CD14-positive monocyte (primary cell): ENCODE measurements at regions not wholly inside any gene's neighbourhood (a gene's known extent, or its start where the extent isn't known, plus 50 kb on each side); places are given as distances from the start of the nearest gene placed in this dataset.

Source experiments
- DNase-seq, 3 donors: peaks; one replicate each; pipeline ENCODE4 v3.0.0-alpha.2; 2011 to 2022
- H2AFZ ChIP-seq: 2 replicates; pipeline ENCODE4 v1.6.0; 2012; ENCODE audit warnings: mild to moderate bottlenecking, low read depth, low read length, inconsistent platforms; ENCODE audit not compliant: insufficient read depth, poor library complexity, severe bottlenecking
- H3K27ac ChIP-seq, 2 donors: 1 replicate in 1 of 2; 2 replicates in 1 of 2; pipeline ENCODE4 v1.5.1; 2012 to 2013; ENCODE audit warnings: low read length in 2 of 2, control low read depth in 1 of 2, inconsistent platforms in 1 of 2, low read depth in 1 of 2, mild to moderate bottlenecking in 1 of 2
- H3K27me3 ChIP-seq, 2 donors: one replicate each; pipeline versions ENCODE4 v1.6.0 to v1.6.1; 2011 to 2013; ENCODE audit warnings: low read length in 2 of 2; ENCODE audit not compliant: control insufficient read depth in 2 of 2, insufficient read depth in 2 of 2
- H3K36me3 ChIP-seq, 2 donors: replicated peaks in 1 of 2; 1 replicate in 1 of 2; 2 replicates in 1 of 2; pipeline versions ENCODE4 v1.5.1 to v1.6.1; 2012 to 2013; ENCODE audit warnings: low read length in 2 of 2, control low read depth in 1 of 2, inconsistent platforms in 1 of 2, mild to moderate bottlenecking in 1 of 2; ENCODE audit not compliant: insufficient read depth in 2 of 2, control insufficient read depth in 1 of 2
- H3K4me1 ChIP-seq, 2 donors: 1 replicate in 1 of 2; 2 replicates in 1 of 2; pipeline versions ENCODE4 v1.5.1 to v1.6.1; 2012 to 2013; ENCODE audit warnings: low read length in 2 of 2, control low read depth in 1 of 2, inconsistent platforms in 1 of 2, mild to moderate bottlenecking in 1 of 2, moderate library complexity in 1 of 2; ENCODE audit not compliant: insufficient read depth in 2 of 2, control insufficient read depth in 1 of 2
- H3K4me2 ChIP-seq: replicated peaks from 2 replicates; pipeline ENCODE3; 2012; ENCODE audit warnings: low read length, moderate library complexity, mild to moderate bottlenecking; ENCODE audit not compliant: poor library complexity, severe bottlenecking; ENCODE audit errors: extremely low read depth
- H3K4me3 ChIP-seq, 3 experiments: fragments of 200-600 bp in 1 of 3; sonication (generic) in 1 of 3; replicated peaks in 1 of 3; 1 replicate in 2 of 3; 2 replicates in 1 of 3; pipeline ENCODE4 v1.5.1; 2011 to 2013; ENCODE audit warnings: low read length in 3 of 3, mild to moderate bottlenecking in 3 of 3, control low read depth in 2 of 3, low read depth in 2 of 3, inconsistent platforms in 1 of 3, moderate library complexity in 1 of 3
- H3K79me2 ChIP-seq: 2 replicates; pipeline ENCODE4 v1.6.0; 2012; ENCODE audit warnings: mild to moderate bottlenecking, control low read depth, inconsistent platforms, low read length, moderate library complexity; ENCODE audit not compliant: insufficient read depth
- H3K9ac ChIP-seq: 2 replicates; pipeline ENCODE4 v1.6.0; 2017; ENCODE audit warnings: low read length, mild to moderate bottlenecking; ENCODE audit not compliant: insufficient read depth, poor library complexity, severe bottlenecking
- H3K9me3 ChIP-seq, 2 donors: replicated peaks in 1 of 2; 1 replicate in 1 of 2; 2 replicates in 1 of 2; pipeline versions ENCODE4 v1.5.1 to v1.6.1; 2012 to 2013; ENCODE audit warnings: low read length in 2 of 2, control low read depth in 1 of 2; ENCODE audit not compliant: control insufficient read depth in 1 of 2, insufficient read depth in 1 of 2
- H4K20me1 ChIP-seq: 2 replicates; pipeline ENCODE4 v1.6.0; 2012; ENCODE audit warnings: mild to moderate bottlenecking, low read length, control low read depth, moderate library complexity; ENCODE audit not compliant: insufficient read depth
- H3K27ac Mint-ChIP-seq, 7 donors: one replicate each; pipeline ENCODE4 v1.8.0; 2020; ENCODE audit warnings: mild to moderate bottlenecking in 7 of 7, mixed read lengths in 7 of 7, moderate library complexity in 6 of 7, inconsistent platforms in 2 of 7
- H3K27me3 Mint-ChIP-seq, 3 donors: one replicate each; pipeline ENCODE4 v1.8.0; 2021 to 2022; ENCODE audit warnings: low read depth in 3 of 3, mild to moderate bottlenecking in 3 of 3, mixed read lengths in 3 of 3, moderate library complexity in 3 of 3, inconsistent platforms in 1 of 3
- H3K36me3 Mint-ChIP-seq, 2 donors: one replicate each; pipeline ENCODE4 v1.8.0; 2020; ENCODE audit warnings: mixed read lengths in 2 of 2, inconsistent platforms in 1 of 2, mild to moderate bottlenecking in 1 of 2
- H3K4me1 Mint-ChIP-seq: one replicate; pipeline ENCODE4 v1.8.0; 2020; ENCODE audit warnings: mild to moderate bottlenecking, mixed read lengths
- H3K4me3 Mint-ChIP-seq, 2 donors: one replicate each; pipeline ENCODE4 v1.8.0; 2020; ENCODE audit warnings: mild to moderate bottlenecking in 2 of 2, mixed read lengths in 2 of 2, moderate library complexity in 1 of 2
- H3K9me3 Mint-ChIP-seq, 7 donors: one replicate each; pipeline ENCODE4 v1.8.0; 2020 to 2022; ENCODE audit warnings: mixed read lengths in 7 of 7, mild to moderate bottlenecking in 6 of 7, moderate library complexity in 6 of 7, inconsistent platforms in 2 of 7
- CTCF ChIP-seq: fragments of 200-600 bp; IDR thresholded peaks from one replicate; pipeline ENCODE4 v1.8.0; 2022; ENCODE audit warnings: antibody characterized with exemption, mild to moderate bottlenecking
- WGBS: methylation state at CpG from one replicate; pipeline ENCODE4 v1.1.5; 2013; ENCODE audit warnings: missing lambda C conversion rate; ENCODE audit not compliant: insufficient coverage; 5-methylcytosine and 5-hydroxymethylcytosine counted together
- intact Hi-C, 2 donors: fragments of 100-400 bp; cut with micrococcal nuclease; formaldehyde crosslinking; loops; one replicate each; pipeline versions ENCODE4 v1.15.0 to v1.15.1; 2023

- Histone ChIP-seq H3K27me3 (no peaks in the 10 kb centered on the region), H3K9me3 (peaks cover 0 to 9% of the 10 kb centered on the region in 2 donors), H3K27ac (no peak overlapping the region), H3K4me3 (no peak overlapping the region), H3K36me3 (no peaks in the 10 kb centered on the region), H3K79me2 (no peaks in the 10 kb centered on the region), H3K4me1 (no peaks in the 10 kb centered on the region), H3K4me2 (no peak overlapping the region), H4K20me1 (no peaks in the 10 kb centered on the region), H3K9ac (no peak overlapping the region), H2AFZ (no peak overlapping the region)
- Mint-ChIP-seq H3K9me3 (peaks cover 0 to 6% (median 3%) of the 10 kb centered on the region in 7 donors), H3K27ac (no peak overlapping the region), H3K4me1 (no peaks in the 10 kb centered on the region), H3K36me3 (no peaks in the 10 kb centered on the region), H3K27me3 (peaks cover 0 to 4% (median 2%) of the 10 kb centered on the region in 3 donors), H3K4me3 (no peak overlapping the region)
- WGBS = no CpG with 5 or more reads among the region's 4 CpGs
- intact Hi-C loops = no loop called here
- no peak for DNase-seq
- no peak for TF ChIP-seq CTCF
Observed at GRCh38 chr4:124432500-124432899, 280.0 kb downstream of the ANKRD50 start.

- H3K79me2 ChIP-seq = no peaks in the 10 kb centered on the region
- DNase-seq = no peak
- Mint-ChIP-seq H3K4me1 (no peaks in the 10 kb centered on the region), H3K9me3 (peaks cover 0 to 6% (median 3%) of the 10 kb centered on the region in 7 donors), H3K36me3 (no peaks in the 10 kb centered on the region), H3K27me3 (peaks cover 0 to 4% (median 2%) of the 10 kb centered on the region in 3 donors), H3K27ac (no peak overlapping the region), H3K4me3 (no peak overlapping the region)
- no peak overlapping the region for H3K9ac ChIP-seq
- H3K4me2 ChIP-seq = no peak overlapping the region
- H3K4me3 ChIP-seq = no peak overlapping the region
- no peaks in the 10 kb centered on the region for H3K4me1 ChIP-seq
- H3K36me3 ChIP-seq = no peaks in the 10 kb centered on the region
- H3K27ac ChIP-seq = no peak overlapping the region
- no peaks in the 10 kb centered on the region for H4K20me1 ChIP-seq
- H3K27me3 ChIP-seq = no peaks in the 10 kb centered on the region
- H3K9me3 ChIP-seq = peaks cover 0 to 9% of the 10 kb centered on the region in 2 donors
- intact Hi-C loops = no loop called here
- H2AFZ ChIP-seq = no peak overlapping the region
- WGBS = 80% methylated on average over 1 of the region's 3 CpGs
- TF ChIP-seq CTCF = no peak
Observed at GRCh38 chr4:124433044-124433443, 279.5 kb downstream of the ANKRD50 start.
